ENCODE measurements at regions not wholly inside any gene's neighbourhood (a gene's known extent, or its start where the extent isn't known, plus 50 kb on each side); places are given as distances from the start of the nearest gene placed in this dataset.

DNA sequence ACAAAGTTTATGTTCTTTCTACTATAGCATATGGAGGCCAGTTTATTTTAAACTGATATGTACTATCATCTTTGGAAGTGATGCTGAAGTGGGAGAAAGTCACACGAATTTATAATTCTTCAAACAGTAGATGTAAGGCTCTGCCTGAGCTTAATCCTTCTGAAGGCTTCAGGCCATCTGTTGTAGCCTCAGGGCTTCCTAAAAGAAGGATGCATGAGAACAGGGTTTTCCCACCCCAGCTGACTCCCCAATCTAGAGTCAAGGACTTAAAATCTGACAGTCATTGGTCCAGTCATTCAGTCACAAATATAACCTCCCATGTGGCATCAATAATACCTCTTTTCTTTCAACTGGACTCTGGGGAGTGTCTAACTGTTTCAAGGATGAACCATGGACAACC, 330.5 kb downstream of the KCNS3 start:
- TF ChIP-seq, protein P1, sequence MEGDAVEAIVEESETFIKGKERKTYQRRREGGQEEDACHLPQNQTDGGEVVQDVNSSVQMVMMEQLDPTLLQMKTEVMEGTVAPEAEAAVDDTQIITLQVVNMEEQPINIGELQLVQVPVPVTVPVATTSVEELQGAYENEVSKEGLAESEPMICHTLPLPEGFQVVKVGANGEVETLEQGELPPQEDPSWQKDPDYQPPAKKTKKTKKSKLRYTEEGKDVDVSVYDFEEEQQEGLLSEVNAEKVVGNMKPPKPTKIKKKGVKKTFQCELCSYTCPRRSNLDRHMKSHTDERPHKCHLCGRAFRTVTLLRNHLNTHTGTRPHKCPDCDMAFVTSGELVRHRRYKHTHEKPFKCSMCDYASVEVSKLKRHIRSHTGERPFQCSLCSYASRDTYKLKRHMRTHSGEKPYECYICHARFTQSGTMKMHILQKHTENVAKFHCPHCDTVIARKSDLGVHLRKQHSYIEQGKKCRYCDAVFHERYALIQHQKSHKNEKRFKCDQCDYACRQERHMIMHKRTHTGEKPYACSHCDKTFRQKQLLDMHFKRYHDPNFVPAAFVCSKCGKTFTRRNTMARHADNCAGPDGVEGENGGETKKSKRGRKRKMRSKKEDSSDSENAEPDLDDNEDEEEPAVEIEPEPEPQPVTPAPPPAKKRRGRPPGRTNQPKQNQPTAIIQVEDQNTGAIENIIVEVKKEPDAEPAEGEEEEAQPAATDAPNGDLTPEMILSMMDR (IDR thresholded peaks at IDR 0.05) = no peak
- TF ChIP-seq POLR2A (IDR thresholded peaks at IDR 0.05) = no peak

DNA sequence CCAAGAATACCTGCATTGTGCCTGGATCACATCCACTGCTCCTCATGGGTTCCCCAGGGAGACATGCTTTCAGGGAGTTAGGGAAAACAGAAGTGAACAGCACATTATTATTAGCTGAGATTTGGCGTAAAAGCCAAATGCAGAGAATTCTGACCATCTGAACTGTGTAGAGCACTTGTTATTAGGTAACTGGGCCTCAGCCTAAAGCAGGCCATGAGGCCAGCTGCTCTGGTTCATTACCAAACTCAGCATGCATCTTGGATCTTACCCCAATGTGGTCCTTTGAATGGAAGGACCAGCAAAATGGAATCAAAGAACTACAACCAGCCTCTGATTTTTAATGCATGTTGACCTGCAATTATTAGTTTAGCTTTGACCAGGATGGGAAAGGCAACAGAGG, 322.3 kb downstream of the KCNS3 start:
- no peak overlapping the region for H3K4me3 ChIP-seq
- no peaks in the 10 kb centered on the region for H3K36me3 ChIP-seq
- intact Hi-C loops (cut with DNase I; ENCODE audit: low total_unique reads) = no loop called here
- H3K4me1 ChIP-seq = no peaks in the 10 kb centered on the region
- TF ChIP-seq, protein P1 (IDR thresholded peaks at IDR 0.05) = no peak
- TF ChIP-seq POLR2A (IDR thresholded peaks at IDR 0.05) = no peak
- no peaks in the 10 kb centered on the region for H3K27me3 ChIP-seq
- no peak overlapping the region for H3K27ac ChIP-seq
- no peaks in the 10 kb centered on the region for H3K9me3 ChIP-seq
- no peak for DNase-seq

More for the DNA sequence above, 330.5 kb downstream of the KCNS3 start:
- H3K4me3 ChIP-seq = no peak overlapping the region
- no peak for DNase-seq
- H3K27ac ChIP-seq = no peak overlapping the region
- H3K36me3 ChIP-seq = no peaks in the 10 kb centered on the region
- no peaks in the 10 kb centered on the region for H3K27me3 ChIP-seq
- H3K9me3 ChIP-seq = no peaks in the 10 kb centered on the region
- intact Hi-C loops (cut with DNase I; ENCODE audit: low total_unique reads) = no loop called here
- no peaks in the 10 kb centered on the region for H3K4me1 ChIP-seq

DNA sequence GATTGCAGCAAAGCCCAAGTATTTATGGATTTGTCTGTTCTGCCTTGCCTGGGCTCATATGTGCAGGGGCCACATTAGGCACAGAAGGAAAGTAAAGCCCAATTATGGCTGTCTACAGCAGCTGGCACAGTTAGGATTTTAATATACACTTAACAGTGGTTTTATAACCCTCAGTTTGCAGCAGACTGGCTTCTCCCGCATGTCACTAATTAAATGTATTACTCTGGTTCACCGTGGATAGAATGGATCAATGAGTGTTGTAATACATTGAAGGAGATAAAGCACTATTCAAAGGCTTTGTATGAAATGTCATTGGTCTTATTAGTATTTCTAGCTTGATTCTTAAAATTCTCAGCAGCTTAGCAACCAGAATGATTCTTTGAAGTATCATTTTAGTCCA, 320.2 kb downstream of the KCNS3 start:
- H3K4me1 ChIP-seq = no peaks in the 10 kb centered on the region
- intact Hi-C loops (cut with DNase I; ENCODE audit: low total_unique reads) = no loop called here
- no peak for DNase-seq
- no peak overlapping the region for H3K4me3 ChIP-seq
- H3K36me3 ChIP-seq = no peaks in the 10 kb centered on the region
- H3K27ac ChIP-seq = no peak overlapping the region
- no peaks in the 10 kb centered on the region for H3K27me3 ChIP-seq
- TF ChIP-seq POLR2A (IDR thresholded peaks at IDR 0.05) = no peak
- TF ChIP-seq, protein P1 (IDR thresholded peaks at IDR 0.05) = no peak
- no peaks in the 10 kb centered on the region for H3K9me3 ChIP-seq

DNA sequence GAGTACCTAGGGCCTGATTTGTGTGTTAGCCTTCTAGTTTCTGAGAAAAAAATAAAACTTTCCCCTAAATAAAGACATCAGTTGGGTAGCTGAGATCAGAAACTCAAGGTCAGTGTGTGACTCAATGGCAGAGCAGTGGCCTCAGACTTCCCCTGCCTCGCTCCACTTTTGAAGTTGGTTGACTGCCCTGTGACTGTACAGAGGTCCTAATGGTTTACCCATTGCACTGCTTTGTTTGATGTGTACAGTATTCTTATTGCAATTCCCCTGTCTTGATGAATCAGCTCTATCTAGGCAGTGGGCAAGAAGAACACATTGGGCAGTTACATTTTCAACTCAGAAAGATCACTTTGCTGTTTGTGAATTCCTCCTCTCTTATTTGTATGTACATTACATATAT, 315.7 kb downstream of the KCNS3 start:
- no peaks in the 10 kb centered on the region for H3K4me1 ChIP-seq
- no peak for DNase-seq
- H3K36me3 ChIP-seq = no peaks in the 10 kb centered on the region
- H3K9me3 ChIP-seq = no peaks in the 10 kb centered on the region
- TF ChIP-seq, protein P1 (IDR thresholded peaks at IDR 0.05) = no peak
- no peak for TF ChIP-seq POLR2A (IDR thresholded peaks at IDR 0.05)
- no peak overlapping the region for H3K4me3 ChIP-seq
- H3K27ac ChIP-seq = no peak overlapping the region
- intact Hi-C loops (cut with DNase I; ENCODE audit: low total_unique reads) = no loop called here
- H3K27me3 ChIP-seq = no peaks in the 10 kb centered on the region

DNA sequence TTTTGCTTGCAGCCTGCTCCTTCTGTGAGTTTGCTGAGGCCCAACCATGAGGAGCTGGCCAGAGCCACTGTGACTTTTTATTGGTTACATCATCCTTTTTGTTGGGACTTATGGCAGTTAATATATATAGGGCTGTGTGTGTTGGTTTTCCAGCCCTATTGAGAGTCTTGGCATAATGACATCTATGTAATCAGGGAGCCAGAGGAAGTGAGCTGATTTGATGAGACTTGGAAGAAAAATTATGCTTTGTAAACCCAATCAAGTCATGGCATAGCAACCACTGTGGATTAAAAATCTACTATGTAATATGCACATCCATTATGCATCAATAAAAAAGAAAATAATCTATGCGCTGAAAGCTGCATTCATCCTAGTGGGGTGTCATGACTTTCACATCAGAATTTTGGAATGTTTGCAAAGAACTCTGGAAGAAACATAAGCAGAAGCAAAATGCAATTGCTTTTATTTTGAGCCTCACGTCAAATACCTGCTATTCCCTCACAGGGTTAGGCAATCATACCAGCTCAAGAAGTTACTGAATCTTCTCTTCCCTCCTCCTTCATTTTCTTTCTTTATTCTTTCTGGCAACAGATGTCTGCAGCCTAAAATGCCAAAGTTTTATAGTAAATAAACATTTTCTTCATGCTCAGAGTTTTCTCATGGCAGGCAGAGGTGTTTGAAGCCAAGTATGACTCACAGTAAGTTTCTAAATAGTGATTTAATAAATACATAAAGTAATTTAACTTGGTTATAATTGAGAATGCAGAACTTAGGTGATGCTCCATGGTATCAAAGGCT, 308.5 kb downstream of the KCNS3 start:
- intact Hi-C loops (cut with DNase I; ENCODE audit: low total_unique reads) = no loop called here
- no peaks in the 10 kb centered on the region for H3K27me3 ChIP-seq
- no peak for DNase-seq
- H3K36me3 ChIP-seq = no peaks in the 10 kb centered on the region
- no peaks in the 10 kb centered on the region for H3K9me3 ChIP-seq
- H3K27ac ChIP-seq = no peak overlapping the region
- no peaks in the 10 kb centered on the region for H3K4me1 ChIP-seq
- no peak overlapping the region for H3K4me3 ChIP-seq
- TF ChIP-seq, protein P1 (IDR thresholded peaks at IDR 0.05) = no peak
- no peak for TF ChIP-seq POLR2A (IDR thresholded peaks at IDR 0.05)
